Liver (tissue), 8 donors: ENCODE measurements at regions not wholly inside any gene's neighbourhood (a gene's known extent, or its start where the extent isn't known, plus 50 kb on each side); places are given as distances from the start of the nearest gene placed in this dataset.

Experiments used
- DNase-seq: peaks from one replicate; pipeline ENCODE4 v3.0.0-alpha.2; 2017; ENCODE audit warnings: low spot score
- H3K27ac ChIP-seq, 2 donors: one replicate each; pipeline ENCODE4 v1.7.0; 2013; ENCODE audit warnings: inconsistent platforms in 2 of 2, low read length in 2 of 2, control low read depth in 1 of 2, low read depth in 1 of 2, mild to moderate bottlenecking in 1 of 2
- H3K27me3 ChIP-seq, 4 donors: one replicate each; pipeline versions ENCODE4 v1.6.1 to v1.7.0; 2013; ENCODE audit warnings: low read length in 3 of 4, inconsistent platforms in 1 of 4, mild to moderate bottlenecking in 1 of 4, moderate library complexity in 1 of 4; ENCODE audit not compliant: control insufficient read depth in 4 of 4, insufficient read depth in 4 of 4
- H3K36me3 ChIP-seq, 4 donors: one replicate each; pipeline versions ENCODE4 v1.6.1 to v1.7.0; 2013; ENCODE audit warnings: low read length in 3 of 4, mild to moderate bottlenecking in 3 of 4, low read depth in 1 of 4, moderate library complexity in 1 of 4; ENCODE audit not compliant: control insufficient read depth in 4 of 4, insufficient read depth in 3 of 4
- H3K4me1 ChIP-seq, 4 donors: one replicate each; pipeline versions ENCODE4 v1.6.1 to v1.7.0; 2013; ENCODE audit warnings: low read length in 3 of 4, mild to moderate bottlenecking in 3 of 4, moderate library complexity in 1 of 4; ENCODE audit not compliant: control insufficient read depth in 4 of 4, insufficient read depth in 4 of 4
- H3K4me3 ChIP-seq, 3 donors: one replicate each; pipeline versions ENCODE4 v1.6.1 to v1.7.0; 2013; ENCODE audit warnings: low read length in 3 of 3, control low read depth in 1 of 3, low read depth in 1 of 3, mild to moderate bottlenecking in 1 of 3
- H3K9ac ChIP-seq, 2 donors: one replicate each; pipeline ENCODE4 v1.7.0; 2013; ENCODE audit warnings: low read length in 2 of 2, mild to moderate bottlenecking in 2 of 2, moderate library complexity in 2 of 2, control low read depth in 1 of 2, low read depth in 1 of 2
- H3K9me3 ChIP-seq, 4 donors: one replicate each; pipeline versions ENCODE4 v1.6.1 to v1.7.0; 2013; ENCODE audit warnings: low read length in 3 of 4; ENCODE audit not compliant: control insufficient read depth in 4 of 4
- FOXA1 ChIP-seq: IDR thresholded peaks from 2 replicates; pipeline ENCODE4 v1.6.1; 2016; ENCODE audit warnings: antibody characterized with exemption
- FOXA2 ChIP-seq: IDR thresholded peaks from 2 replicates; pipeline ENCODE4 v1.6.1; 2016; ENCODE audit warnings: antibody characterized with exemption
- GABPA ChIP-seq, 2 donors: IDR thresholded peaks in 1 of 2; conservative IDR thresholded peaks in 1 of 2; 2 replicates each; pipeline ENCODE4 v1.6.1; 2016; ENCODE audit warnings: antibody characterized with exemption in 2 of 2, mild to moderate bottlenecking in 1 of 2, moderate library complexity in 1 of 2
- HNF4A ChIP-seq, 2 donors: conservative IDR thresholded peaks; 2 replicates each; pipeline ENCODE4 v1.6.1; 2016; ENCODE audit warnings: antibody characterized with exemption in 2 of 2, mild to moderate bottlenecking in 2 of 2
- HNF4G ChIP-seq: IDR thresholded peaks from 2 replicates; pipeline ENCODE4 v1.6.1; 2016; ENCODE audit warnings: antibody characterized with exemption
- JUND ChIP-seq, 2 donors: IDR thresholded peaks; 2 replicates each; pipeline ENCODE4 v1.6.1; 2016; ENCODE audit warnings: antibody characterized with exemption in 2 of 2
- NR2F2 ChIP-seq: IDR thresholded peaks from 2 replicates; pipeline ENCODE4 v1.6.1; 2016; ENCODE audit warnings: antibody characterized with exemption
- RAD21 ChIP-seq, 2 donors: IDR thresholded peaks; 2 replicates each; pipeline ENCODE4 v1.6.1; 2016; ENCODE audit warnings: antibody characterized with exemption in 2 of 2, mild to moderate bottlenecking in 2 of 2
- RXRA ChIP-seq, 2 donors: IDR thresholded peaks; 2 replicates each; pipeline ENCODE4 v1.6.1; 2017 to 2018; ENCODE audit warnings: antibody characterized with exemption in 2 of 2, mild to moderate bottlenecking in 1 of 2
- SP1 ChIP-seq: IDR thresholded peaks from 2 replicates; pipeline ENCODE4 v1.6.1; 2018; ENCODE audit warnings: antibody characterized with exemption, mild to moderate bottlenecking
- TAF1 ChIP-seq: conservative IDR thresholded peaks from 2 replicates; pipeline ENCODE4 v1.6.1; 2016; ENCODE audit warnings: antibody characterized with exemption, mild to moderate bottlenecking
- YY1 ChIP-seq: IDR thresholded peaks from 2 replicates; pipeline ENCODE4 v1.6.1; 2016; ENCODE audit warnings: antibody characterized with exemption, mild to moderate bottlenecking
- WGBS: extraction: QIAGEN DNeasy Blood & Tissue Kit; methylation state at CpG from one replicate; pipeline ENCODE4 v1.1.7; 2013; 5-methylcytosine and 5-hydroxymethylcytosine counted together
- TF ChIP-seq, protein P1 (sequence below): IDR thresholded peaks from 2 replicates; pipeline ENCODE4 v1.6.1; 2016; ENCODE audit warnings: antibody characterized with exemption
- TF ChIP-seq, protein P2 (sequence below): fragments of 150-350 bp; IDR thresholded peaks from 2 replicates; pipeline ENCODE4 v1.5.1; 2017; ENCODE audit warnings: improper control_type of control experiment, low read depth, low read length; ENCODE audit not compliant: missing input control
- TF ChIP-seq, protein P3 (sequence below): IDR thresholded peaks from 2 replicates; pipeline ENCODE4 v1.6.1; 2016; ENCODE audit warnings: antibody characterized with exemption, mild to moderate bottlenecking
- TF ChIP-seq, protein P4 (sequence below): IDR thresholded peaks from 2 replicates; pipeline ENCODE4 v1.6.1; 2016; ENCODE audit warnings: antibody characterized with exemption
- TF ChIP-seq, protein P5 (sequence below): IDR thresholded peaks from 2 replicates; pipeline ENCODE4 v1.6.1; 2016; ENCODE audit warnings: antibody characterized with exemption
- donor health status: healthy.
- donor health status: healthy.
- donor health status: healthy.
- donor health status: healthy.
- donor health status: healthy.

DNA sequence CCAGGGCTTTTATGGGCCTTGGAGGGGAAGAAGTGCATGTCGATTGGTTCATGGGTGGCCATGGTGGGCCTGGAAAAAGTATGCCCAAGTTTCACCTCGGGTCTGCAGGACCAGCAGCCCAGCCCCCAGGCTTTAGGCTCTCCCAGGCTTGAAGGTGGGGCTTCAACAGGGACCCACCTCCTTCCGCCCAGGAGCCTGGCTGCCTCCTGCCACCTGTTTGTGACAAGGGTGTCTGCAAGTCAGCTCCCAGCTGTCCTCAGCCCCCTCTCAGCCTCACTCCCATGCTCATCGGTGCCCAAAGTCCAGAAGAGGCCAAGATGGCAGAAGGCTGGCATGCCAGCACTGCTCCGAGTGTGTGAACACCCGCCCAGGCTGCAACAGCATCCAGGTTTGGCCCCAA, 1063.2 kb upstream of the ACO1 start:
- H3K27ac ChIP-seq = no peak overlapping the region
- 69% methylated on average over 6 of the region's 6 CpGs for WGBS
- H3K27me3 ChIP-seq = peaks cover 0 to 2% (median 0%) of the 10 kb centered on the region in 4 donors
- no peak for DNase-seq
- H3K4me1 ChIP-seq = no peaks in the 10 kb centered on the region
- TF ChIP-seq RAD21 (IDR thresholded peaks at IDR 0.05) (no peak), NR2F2 (no peak), FOXA2 (no peak), YY1 (no peak), GABPA (IDR thresholded peaks at IDR 0.05 in 1 of 2, conservative IDR thresholded peaks at IDR 0.05 in 1 of 2) (no peak), FOXA1 (no peak), HNF4A (conservative IDR thresholded peaks at IDR 0.05) (no peak)
- no peaks in the 10 kb centered on the region for H3K9me3 ChIP-seq
- H3K4me3 ChIP-seq = no peak overlapping the region
- no peaks in the 10 kb centered on the region for H3K36me3 ChIP-seq
- H3K9ac ChIP-seq = no peak overlapping the region

DNA sequence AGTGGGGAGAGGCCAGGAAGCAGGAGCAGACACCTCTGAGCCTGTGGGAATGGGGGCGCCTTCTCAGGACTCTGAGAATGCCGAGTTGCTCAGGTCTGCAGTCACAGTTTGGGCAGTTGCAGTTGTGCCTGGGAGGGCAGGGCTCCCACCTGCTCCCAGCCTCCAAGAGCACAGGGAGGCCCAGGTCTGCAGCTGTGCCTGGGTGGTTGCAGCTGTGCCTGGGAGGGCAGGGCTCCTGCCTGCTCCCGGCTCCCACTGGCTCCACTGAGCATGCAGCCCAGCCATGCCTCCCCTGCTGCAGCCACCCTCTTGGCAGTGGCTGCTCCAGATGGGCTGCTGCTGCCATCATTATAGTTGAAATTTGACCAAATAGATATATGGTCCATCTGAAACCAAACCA, 1062.8 kb upstream of the ACO1 start:
- no peak for DNase-seq

More for the DNA sequence above, 1062.8 kb upstream of the ACO1 start:
- WGBS = 79% methylated on average over 3 of the region's 3 CpGs
- TF ChIP-seq YY1 (no peak), SP1 (no peak), HNF4G (no peak), GABPA (IDR thresholded peaks at IDR 0.05 in 1 of 2, conservative IDR thresholded peaks at IDR 0.05 in 1 of 2) (no peak), TAF1 (no peak), NR2F2 (no peak), RXRA (IDR thresholded peaks at IDR 0.05) (no peak), HNF4A (conservative IDR thresholded peaks at IDR 0.05) (no peak), FOXA2 (no peak), RAD21 (IDR thresholded peaks at IDR 0.05) (no peak), JUND (IDR thresholded peaks at IDR 0.05) (no peak), FOXA1 (no peak)
- TF ChIP-seq, protein P1, sequence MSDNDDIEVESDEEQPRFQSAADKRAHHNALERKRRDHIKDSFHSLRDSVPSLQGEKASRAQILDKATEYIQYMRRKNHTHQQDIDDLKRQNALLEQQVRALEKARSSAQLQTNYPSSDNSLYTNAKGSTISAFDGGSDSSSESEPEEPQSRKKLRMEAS = no peak
- TF ChIP-seq, protein P2, sequence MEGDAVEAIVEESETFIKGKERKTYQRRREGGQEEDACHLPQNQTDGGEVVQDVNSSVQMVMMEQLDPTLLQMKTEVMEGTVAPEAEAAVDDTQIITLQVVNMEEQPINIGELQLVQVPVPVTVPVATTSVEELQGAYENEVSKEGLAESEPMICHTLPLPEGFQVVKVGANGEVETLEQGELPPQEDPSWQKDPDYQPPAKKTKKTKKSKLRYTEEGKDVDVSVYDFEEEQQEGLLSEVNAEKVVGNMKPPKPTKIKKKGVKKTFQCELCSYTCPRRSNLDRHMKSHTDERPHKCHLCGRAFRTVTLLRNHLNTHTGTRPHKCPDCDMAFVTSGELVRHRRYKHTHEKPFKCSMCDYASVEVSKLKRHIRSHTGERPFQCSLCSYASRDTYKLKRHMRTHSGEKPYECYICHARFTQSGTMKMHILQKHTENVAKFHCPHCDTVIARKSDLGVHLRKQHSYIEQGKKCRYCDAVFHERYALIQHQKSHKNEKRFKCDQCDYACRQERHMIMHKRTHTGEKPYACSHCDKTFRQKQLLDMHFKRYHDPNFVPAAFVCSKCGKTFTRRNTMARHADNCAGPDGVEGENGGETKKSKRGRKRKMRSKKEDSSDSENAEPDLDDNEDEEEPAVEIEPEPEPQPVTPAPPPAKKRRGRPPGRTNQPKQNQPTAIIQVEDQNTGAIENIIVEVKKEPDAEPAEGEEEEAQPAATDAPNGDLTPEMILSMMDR = no peak
- TF ChIP-seq, protein P3, sequence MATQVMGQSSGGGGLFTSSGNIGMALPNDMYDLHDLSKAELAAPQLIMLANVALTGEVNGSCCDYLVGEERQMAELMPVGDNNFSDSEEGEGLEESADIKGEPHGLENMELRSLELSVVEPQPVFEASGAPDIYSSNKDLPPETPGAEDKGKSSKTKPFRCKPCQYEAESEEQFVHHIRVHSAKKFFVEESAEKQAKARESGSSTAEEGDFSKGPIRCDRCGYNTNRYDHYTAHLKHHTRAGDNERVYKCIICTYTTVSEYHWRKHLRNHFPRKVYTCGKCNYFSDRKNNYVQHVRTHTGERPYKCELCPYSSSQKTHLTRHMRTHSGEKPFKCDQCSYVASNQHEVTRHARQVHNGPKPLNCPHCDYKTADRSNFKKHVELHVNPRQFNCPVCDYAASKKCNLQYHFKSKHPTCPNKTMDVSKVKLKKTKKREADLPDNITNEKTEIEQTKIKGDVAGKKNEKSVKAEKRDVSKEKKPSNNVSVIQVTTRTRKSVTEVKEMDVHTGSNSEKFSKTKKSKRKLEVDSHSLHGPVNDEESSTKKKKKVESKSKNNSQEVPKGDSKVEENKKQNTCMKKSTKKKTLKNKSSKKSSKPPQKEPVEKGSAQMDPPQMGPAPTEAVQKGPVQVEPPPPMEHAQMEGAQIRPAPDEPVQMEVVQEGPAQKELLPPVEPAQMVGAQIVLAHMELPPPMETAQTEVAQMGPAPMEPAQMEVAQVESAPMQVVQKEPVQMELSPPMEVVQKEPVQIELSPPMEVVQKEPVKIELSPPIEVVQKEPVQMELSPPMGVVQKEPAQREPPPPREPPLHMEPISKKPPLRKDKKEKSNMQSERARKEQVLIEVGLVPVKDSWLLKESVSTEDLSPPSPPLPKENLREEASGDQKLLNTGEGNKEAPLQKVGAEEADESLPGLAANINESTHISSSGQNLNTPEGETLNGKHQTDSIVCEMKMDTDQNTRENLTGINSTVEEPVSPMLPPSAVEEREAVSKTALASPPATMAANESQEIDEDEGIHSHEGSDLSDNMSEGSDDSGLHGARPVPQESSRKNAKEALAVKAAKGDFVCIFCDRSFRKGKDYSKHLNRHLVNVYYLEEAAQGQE = no peak
- TF ChIP-seq, protein P4, sequence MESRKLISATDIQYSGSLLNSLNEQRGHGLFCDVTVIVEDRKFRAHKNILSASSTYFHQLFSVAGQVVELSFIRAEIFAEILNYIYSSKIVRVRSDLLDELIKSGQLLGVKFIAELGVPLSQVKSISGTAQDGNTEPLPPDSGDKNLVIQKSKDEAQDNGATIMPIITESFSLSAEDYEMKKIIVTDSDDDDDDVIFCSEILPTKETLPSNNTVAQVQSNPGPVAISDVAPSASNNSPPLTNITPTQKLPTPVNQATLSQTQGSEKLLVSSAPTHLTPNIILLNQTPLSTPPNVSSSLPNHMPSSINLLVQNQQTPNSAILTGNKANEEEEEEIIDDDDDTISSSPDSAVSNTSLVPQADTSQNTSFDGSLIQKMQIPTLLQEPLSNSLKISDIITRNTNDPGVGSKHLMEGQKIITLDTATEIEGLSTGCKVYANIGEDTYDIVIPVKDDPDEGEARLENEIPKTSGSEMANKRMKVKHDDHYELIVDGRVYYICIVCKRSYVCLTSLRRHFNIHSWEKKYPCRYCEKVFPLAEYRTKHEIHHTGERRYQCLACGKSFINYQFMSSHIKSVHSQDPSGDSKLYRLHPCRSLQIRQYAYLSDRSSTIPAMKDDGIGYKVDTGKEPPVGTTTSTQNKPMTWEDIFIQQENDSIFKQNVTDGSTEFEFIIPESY = no peak
- TF ChIP-seq, protein P5, sequence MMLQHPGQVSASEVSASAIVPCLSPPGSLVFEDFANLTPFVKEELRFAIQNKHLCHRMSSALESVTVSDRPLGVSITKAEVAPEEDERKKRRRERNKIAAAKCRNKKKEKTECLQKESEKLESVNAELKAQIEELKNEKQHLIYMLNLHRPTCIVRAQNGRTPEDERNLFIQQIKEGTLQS = no peak
- H3K9ac ChIP-seq = no peak overlapping the region
- no peaks in the 10 kb centered on the region for H3K36me3 ChIP-seq
- peaks cover 0 to 2% (median 0%) of the 10 kb centered on the region in 4 donors for H3K27me3 ChIP-seq
- no peaks in the 10 kb centered on the region for H3K9me3 ChIP-seq
- no peak overlapping the region for H3K4me3 ChIP-seq
- H3K27ac ChIP-seq = no peak overlapping the region
- H3K4me1 ChIP-seq = no peaks in the 10 kb centered on the region
